Right renal pelvis (tissue), 4 donors: ENCODE measurements at regions not wholly inside any gene's neighbourhood (a gene's known extent, or its start where the extent isn't known, plus 50 kb on each side); places are given as distances from the start of the nearest gene placed in this dataset.

ENCODE experiments used
- DNase-seq, 4 donors: peaks; one replicate each; pipeline ENCODE4 v3.0.0-alpha.2; 2013; ENCODE audit warnings: low read depth in 4 of 4, low spot score in 3 of 4, missing footprints in 1 of 4

DNA sequence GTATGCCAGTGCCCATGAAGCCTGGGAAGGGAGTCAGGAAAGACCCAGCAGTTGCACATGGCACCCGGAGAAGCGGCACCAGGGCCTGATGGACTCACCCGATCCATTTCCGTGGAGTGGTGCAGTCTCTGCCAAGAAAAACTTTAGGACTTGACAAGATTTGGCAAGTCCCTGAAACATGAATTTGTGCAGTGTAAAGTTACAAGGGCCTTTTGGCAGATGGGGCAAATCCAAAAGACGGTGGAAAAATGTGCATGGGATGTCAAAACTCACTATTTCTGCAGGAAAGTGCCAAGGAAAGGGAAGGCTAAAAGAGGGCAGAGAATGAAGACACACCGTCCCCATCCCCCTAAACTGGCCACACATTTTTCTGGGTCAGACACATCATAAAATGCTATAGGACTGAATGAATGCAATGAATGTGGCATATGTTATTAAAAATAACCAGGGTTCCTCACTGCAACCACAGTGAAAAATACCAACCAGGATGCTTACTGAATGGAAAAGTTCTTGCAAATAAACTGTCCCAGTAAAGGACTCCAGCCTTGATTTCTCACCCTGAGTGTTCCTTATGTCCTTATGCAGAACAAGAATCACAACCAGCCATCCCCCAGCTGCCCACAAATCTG is 173.5 kb upstream of the SIX2 start:
- no peak for DNase-seq

DNA sequence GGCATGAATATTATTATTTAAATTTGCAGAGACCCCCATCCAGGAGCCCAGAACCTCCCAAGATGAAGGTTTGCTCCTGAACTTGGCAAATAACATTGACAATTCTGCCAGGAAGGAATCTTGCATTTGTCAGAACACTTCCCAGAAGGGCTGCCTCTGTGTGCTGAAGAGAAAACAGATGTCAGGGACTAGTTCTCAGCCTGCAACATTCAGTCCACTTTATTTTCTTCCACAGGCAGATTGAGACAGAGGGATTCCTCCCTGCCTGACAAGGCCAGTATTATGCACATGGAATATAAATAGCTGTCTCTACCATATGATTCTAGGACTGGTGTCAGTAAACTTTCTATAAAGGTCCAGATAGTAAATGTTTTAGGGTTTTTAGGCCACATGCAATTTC is 171.5 kb upstream of the SIX2 start:
- DNase-seq, result no peak

DNA sequence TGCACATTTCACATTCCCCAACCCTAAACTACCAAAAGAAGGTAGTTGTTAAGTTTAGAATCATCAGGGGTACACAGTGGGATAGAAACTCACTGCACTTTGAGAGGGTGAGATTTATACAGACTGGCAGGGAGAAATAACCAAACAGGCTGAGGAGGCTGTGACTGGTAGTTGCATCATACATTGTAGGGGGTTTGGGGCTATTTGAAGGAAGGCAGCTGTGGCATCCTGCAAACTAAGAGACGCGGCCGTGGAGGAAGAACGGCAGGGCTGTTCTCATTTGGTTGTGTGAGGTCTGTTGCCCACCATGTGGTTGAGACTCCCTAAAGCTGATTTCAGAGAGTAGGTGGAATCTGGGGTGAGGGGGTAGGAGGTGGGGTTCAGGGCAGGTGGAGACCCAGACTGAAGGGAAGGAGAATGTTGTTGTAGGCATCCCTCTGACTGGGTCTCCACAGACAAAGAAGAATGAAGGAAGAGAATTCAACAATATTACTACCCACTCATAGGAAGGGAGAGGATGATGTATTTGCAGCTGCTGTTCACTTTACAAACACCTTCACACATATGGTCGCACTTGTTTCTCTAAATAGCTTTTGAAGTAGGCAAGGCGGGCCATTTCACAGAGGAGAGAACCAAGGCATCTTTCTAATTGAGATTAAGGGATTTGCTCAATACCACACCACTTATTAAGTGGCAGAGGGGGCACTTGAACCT is 170.9 kb upstream of the SIX2 start:
- no peak for DNase-seq

DNA sequence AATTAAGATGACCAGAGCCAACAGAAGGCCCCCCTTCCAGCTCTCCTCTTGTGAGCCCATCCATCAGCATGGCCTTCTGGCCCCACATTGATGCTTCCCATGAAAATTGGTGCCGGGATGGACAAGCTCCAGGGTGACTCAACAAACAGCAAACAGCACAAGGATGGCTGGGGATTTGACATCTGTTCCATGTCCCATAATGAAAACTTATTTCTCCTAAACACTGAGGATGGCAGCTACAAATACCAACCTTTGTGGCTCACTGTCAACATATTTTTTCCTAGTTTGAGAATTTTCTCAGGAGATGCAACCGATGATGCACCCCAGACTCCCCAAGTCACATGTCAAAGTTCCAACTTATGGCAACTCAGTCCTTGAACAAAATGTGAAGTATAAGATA is 169.6 kb upstream of the SIX2 start:
- no peak for DNase-seq

DNA sequence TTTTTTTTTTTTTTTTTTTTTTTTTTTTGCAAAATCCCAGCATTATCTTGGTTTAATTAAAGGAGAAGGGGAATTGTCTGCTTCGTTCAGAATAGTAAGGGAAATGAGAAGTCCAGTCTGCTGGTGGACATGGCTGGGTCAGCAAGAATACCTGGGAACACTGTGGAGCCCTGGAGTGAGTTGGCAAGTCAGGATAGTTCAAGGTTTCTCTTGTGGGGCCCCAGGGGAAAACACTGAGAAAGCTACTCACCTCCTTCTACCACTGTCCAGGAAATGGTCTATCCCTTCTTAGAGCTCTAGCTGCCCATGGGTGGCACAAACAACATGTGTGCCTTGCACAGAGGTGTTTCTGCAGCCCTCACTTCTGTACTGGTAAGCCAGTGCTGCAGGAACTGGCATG is 169.1 kb upstream of the SIX2 start:
- DNase-seq, result no peak

DNA sequence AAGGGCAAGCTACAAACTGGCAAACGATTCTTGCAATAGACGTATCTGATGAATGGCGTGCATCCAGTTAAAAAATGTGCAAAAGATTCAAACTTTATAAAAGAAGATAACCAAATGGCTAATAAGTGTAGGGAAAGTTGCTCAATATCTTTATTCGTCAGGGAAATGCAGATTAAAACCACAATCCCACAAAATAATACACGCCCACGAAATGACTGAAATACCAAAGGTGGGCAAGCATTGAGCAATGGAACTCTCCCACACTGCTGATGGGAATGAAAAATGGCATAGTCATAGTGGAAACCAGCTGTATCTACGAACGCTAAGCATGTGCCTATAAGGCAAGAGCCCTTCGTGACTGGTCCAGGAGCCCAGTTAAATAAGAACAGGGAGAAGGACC is 168.6 kb upstream of the SIX2 start:
- no peak for DNase-seq

DNA sequence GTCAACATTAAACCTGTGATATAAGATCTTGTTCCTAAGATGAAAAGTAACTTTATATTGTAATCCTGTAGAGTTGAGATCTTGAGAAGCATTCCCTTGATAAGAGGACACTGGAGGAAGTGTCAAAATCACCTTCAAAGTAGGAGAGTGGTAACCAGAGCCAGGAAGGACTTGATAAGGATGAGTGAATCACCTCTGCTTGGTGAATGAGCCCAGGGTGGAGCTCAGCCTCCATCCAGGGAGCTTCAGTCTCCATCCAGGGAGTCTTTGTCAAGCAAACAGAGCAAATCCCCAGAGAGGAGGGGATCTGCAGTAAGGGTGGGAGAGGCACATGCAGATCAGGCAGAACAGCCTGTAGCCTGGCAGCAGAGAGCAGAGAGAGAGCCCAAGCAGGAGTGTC is 167.1 kb upstream of the SIX2 start:
- DNase-seq, result no peak

DNA sequence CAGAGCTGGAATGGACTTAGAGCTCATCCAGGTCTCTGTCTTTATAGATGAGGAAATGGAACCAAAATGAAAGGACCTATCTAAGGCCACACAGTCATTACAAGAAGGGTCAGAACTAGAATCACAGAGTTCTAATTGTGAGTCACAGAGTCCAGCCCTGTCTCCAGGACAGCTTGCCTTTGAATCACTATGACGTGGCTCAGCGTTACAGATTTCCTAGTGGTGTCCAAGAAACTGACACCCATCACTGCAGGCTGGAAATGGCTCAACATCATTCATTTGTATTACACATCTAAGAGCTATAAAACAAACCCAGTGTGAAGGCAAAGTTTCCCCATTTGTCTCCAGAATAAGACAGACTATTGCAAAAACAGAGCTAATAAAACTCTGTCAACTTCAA is 164.3 kb upstream of the SIX2 start:
- no peak for DNase-seq

DNA sequence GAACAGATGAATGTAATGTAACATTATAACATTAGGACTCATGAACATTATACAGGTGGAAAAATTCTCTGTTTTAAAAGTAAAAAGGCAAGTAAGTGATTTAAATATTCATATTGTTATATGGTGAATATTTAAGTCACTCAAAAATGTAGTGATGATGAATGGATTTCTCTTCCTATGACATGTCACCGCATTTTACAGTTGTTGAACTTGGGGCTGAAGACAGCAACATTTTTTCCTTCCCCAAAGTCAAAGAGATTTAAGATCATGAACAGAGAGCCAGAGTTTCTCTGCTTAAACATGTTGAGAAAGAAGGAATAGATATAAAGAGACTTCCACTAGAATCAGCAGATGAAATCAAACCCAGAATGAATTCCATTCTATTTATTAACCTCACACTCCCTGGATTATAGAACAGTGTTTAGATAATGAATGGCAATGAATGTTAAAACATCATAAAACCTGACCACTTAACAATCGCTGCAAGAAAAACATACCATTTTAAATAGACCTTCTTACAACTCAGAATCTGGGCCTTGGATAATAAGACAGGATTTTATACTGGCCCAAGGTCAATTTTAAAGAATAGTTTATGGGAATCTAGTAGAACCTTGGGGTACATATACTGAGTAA is 163.6 kb upstream of the SIX2 start:
- DNase-seq, result no peak

DNA sequence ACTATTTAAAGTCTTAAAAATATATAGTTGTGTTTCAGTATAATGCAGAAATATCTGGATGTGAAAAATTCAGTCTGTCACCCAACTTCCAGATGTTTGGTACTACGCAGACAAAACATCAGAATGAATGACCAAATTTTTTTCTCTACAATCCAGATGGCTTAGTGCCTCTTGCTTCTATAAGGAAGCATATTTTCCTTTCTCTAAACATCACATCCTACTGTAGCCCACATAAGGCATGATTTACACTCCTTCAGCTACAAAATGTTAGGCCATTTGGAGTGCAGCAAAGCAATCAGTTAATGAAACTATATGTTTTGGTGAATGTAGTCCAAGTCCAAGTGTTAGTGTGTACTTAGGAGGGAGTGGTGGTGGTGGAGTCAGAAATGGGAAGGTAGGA is 162.9 kb upstream of the SIX2 start:
- DNase-seq, result no peak

DNA sequence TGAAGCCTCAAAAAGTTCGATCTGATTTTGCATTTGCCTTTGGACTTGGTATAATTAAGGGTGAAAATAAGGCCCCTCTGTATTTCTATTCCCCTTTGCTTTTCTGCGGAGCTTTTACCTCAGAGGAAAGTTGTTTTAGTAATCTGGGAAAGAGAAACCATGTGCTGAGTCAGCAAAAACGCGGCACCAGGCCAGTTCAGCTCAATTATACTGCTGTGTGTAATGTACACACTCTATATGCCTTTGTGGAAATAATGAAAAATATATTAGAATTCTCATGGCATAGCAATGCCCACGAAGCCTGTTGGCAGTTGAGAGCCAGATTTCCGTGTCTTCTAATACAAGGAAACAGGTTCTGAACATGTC is 161.9 kb upstream of the SIX2 start:
- DNase-seq, result no peak

DNA sequence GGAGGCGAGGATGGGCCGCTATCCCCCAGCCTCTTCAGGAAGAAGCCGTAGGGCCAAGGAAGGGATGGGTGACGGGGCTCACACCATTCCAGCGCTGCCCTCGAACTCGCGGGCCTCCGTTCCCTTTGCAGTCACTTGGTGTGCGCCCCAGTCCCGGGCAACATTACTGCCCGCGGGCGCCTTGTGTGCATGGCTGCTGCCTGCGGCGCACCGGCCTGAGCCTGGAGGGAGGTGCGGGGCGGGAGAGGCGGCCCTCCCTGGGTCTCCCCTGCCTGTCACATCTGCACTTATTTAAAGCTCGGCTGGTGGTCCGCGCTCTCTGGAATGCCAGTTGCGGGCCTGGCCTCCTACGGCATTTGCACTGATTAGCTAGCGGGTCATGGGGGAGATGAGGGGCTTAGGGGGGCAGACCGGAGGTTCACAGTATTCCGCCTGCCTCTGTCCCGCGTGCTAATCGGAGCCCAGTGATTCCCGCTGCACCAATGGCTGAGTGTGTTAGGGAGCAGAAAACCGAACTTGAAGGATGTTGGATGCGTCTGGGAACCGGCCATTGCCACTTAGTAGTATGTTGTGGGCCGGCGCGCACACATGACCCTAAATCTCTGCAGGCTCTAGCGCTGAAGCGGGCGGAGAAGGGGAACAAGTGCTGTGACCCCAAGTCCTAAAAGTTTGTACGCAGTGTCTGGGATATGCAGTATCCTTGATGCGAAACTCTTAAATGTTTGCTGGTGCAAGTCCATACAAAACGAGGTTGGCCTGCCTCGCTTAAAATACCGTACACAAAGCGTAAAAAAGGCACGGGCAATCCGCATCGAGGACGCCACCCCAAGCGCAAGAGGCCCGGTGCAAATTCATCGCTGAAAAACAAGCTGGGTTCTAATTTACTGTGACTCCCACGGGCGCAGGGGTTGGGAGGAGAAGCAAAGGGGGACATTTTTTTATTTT is 161.2 kb upstream of the SIX2 start:
- peak in 1 of 4 donors; percentile 37 for DNase-seq

DNA sequence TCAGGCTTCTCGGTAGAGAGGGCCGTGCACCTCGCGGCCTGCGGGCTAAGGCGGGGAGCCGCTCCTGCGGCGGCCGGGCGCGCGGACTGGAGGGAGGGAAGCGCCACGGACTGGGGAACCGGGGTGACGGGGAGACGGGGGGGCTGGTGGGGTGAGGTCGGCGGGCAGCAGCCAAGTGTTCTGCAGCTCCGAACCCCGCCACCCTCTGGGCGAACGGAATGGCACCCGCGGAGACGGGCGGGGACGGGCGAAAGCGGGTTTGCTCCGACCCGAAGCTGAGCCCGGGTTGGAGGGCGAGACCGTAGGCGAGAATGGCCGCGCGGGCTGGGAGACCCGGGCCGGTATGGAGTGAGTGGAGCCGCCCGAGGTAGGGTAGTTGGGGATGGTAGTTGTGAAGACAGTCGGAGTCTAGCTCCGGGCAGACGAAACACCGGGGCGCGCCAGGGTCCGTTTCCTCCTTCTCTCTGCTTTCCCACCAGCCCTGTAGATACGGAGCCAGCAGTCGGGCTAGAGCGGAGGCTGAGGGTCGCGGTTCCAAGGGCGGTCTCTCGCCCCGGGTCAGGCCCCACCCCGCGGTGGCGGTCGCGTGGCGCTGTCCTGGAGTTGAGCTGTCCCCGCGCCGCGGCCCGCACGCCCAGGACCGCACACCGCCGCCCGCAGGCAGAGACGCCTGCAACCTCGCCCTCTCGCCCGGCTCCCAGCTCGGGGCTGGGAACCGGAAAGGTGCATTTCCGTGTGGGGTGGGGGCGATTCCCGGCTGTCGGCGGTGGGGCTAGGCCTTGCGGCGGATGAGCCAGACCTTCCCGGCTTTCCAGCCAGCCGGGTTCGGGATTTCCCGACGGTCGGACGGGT is 160.3 kb upstream of the SIX2 start:
- DNase-seq, result no peak

DNA sequence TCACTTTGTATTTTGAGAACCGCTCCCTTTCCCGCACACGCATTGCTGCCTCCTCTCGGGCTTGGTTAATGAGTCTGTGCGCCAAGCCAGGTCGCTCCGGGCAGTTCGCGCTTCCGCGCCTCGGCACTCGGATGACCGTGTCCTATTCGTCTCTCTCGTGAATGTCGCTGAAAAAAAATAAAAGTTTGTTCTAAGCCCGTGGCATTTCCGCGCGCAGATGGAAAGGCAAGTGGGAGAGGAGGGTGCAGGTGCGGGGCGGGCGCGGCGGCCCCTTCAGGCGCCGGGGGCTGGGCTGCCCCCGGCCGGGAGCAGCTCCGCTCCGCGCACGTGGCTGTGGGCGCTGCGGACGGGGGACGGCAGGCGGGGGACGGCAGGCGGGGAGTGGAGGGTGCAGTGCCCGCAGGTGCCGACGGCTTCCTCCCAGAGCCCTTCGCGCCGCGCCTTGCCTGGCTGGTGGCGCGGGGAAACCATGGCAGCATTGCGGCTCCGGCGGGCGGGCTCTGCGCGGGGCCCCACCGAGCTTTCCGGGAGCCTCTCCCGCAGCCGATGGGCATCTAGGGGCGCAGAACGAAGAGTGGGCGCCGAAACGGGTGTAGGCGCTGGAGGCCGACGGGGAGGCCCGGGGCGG is 159.6 kb upstream of the SIX2 start:
- no peak for DNase-seq

DNA sequence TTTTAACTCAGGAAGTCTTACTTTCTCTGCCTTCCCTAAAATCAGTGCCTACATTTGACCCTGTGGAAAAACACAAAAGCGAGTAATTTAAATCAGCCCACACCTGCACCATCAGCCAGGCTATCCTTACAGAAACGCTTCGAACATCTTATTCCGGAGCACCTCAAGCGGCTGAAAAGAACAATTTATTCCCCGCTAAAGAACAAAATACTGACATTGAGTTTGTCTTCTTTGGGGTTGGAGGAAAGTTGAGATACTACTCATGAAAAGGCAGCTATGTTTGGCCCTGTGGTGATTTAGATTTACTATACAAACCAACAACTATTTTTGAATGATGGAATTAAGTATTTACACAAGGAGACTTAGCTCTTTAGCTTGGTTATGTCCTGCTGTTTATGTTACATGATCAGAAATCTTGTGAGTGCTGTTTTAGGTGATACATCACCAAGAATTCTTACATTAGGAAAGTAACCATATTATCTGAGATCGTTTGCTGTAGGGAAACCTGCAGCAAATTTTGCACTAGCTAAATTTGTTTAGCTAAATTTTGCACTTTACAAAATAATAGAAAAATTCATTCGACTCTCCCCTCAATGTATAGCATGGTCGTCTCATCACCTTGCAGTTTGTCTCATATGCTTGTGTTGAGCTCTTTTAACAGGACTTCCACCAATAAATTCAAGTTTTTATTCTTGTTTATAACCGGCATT is 158.8 kb upstream of the SIX2 start:
- no peak for DNase-seq

DNA sequence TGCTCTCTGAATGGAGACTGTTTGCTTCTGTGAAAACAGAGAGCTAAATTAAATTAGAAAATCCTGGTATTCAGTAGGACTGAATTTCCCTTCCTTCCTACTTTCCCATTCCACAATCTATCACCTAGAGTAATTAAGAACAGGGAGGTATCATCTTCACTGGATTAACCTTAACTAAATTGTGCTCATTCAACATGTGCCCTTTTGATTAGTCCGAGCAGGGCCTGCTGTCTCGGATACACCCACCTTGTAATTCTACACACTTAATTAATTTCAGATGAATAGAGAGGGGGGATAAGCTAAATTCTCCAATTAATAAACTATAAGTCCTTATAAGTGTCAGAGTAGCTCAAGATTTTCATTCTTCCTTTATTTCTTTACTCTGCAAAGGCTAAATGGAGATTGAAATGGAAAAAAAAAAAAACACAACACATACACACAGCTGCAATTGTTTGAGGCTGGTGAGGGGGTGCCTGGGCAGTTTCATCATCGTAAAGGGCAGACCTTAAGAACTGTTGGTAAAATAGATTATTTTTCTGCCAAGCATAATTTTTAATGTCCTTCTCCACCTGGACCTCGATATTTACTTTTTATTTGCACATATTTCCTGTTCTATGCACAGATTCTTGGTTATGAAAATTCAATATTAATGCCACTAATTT is 157.1 kb upstream of the SIX2 start:
- DNase-seq, result no peak

DNA sequence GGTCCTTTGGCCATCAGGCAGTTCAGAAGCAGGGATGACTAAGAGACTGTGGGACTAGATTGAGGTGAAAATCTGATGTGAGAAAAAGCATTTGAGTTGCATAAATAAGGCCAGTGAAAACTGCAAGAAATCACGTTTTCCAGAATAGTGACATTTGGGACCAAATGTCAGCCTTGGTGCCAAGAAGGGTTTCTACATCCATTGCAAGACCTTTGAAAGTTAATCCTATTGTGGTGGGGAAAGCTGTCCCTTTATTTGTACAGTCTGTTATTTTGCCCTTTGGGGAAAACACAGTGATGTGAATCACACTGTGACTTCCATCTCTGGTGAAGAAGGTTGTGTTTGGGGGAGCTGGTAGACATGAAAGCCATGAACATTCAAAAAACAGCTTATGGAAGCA is 153.5 kb upstream of the SIX2 start:
- DNase-seq, result no peak

DNA sequence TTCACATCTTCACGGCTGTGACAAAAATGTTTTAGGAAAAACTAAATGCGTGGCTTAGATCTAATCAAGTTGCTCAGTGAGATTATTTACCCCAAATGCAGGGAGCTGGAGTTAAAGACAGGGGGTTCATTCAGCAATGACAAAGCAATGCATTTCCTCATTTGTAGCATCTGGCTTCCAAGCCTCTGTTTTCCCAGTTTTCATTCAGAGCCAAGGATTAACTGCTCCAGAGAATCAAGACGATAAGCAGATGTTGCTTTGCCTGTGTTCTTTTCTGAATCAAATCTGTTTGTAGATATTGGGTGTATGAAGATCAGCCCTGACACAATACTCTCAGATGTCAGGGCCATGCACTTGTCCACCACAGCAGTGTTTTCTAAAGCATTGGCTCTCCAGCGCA is 147.4 kb upstream of the SIX2 start:
- DNase-seq, result no peak
